SK-N-SH (cell line): ENCODE measurements at regions not wholly inside any gene's neighbourhood (a gene's known extent, or its start where the extent isn't known, plus 50 kb on each side); places are given as distances from the start of the nearest gene placed in this dataset.
"Not testable (repeated sequence)": the region's sequence is repeated elsewhere in the genome, so short reads cannot be mapped to it uniquely, and the experiment has no call there.

ENCODE experiments used
- CTCF ChIP-seq: fragments of 200-600 bp; sonication (generic); IDR thresholded peaks from 2 replicates; pipeline ENCODE4 v1.6.1; 2017; ENCODE audit warnings: antibody characterized with exemption, mild to moderate bottlenecking, moderate library complexity
- EP300 ChIP-seq, 2 experiments: IDR thresholded peaks; 2 replicates each; pipeline versions ENCODE4 v1.4.0 to v1.6.1; 2012; ENCODE audit warnings: borderline replicate concordance in 1 of 2, low read depth in 1 of 2, low read length in 1 of 2
- MXI1 ChIP-seq: IDR thresholded peaks from 2 replicates; pipeline ENCODE4 v1.6.1; 2012; ENCODE audit warnings: mild to moderate bottlenecking, low read depth, low read length, improper control_type of control experiment
- NFIC ChIP-seq: IDR thresholded peaks from 2 replicates; pipeline ENCODE4 v1.4.0; 2012; ENCODE audit warnings: borderline replicate concordance
- POLR2AphosphoS5 ChIP-seq: IDR thresholded peaks from 2 replicates; pipeline ENCODE4 v1.6.1; 2012; ENCODE audit warnings: low read depth, low read length
- RAD21 ChIP-seq: IDR thresholded peaks from 2 replicates; pipeline ENCODE4 v1.6.1; 2012; ENCODE audit warnings: mild to moderate bottlenecking, low read length
- RCOR1 ChIP-seq: fragments of 150-350 bp; IDR thresholded peaks from 2 replicates; pipeline ENCODE4 v1.6.1; 2017; ENCODE audit warnings: antibody characterized with exemption, low read length
- REST ChIP-seq: IDR thresholded peaks from 2 replicates; pipeline ENCODE4 v1.6.1; 2012; ENCODE audit warnings: mild to moderate bottlenecking, low read depth, low read length, moderate library complexity
- TAF1 ChIP-seq: IDR thresholded peaks from 2 replicates; pipeline ENCODE4 v1.6.1; 2012; ENCODE audit warnings: low read depth, mild to moderate bottlenecking, low read length, moderate library complexity, borderline replicate concordance
- USF2 ChIP-seq: fragments of 150-350 bp; IDR thresholded peaks from 2 replicates; pipeline ENCODE4 v1.6.1; 2017; ENCODE audit warnings: antibody characterized with exemption, low read length, low read depth, borderline replicate concordance
- YY1 ChIP-seq: IDR thresholded peaks from 2 replicates; pipeline ENCODE4 v1.4.0; 2012; ENCODE audit warnings: low read depth, mild to moderate bottlenecking

- TF ChIP-seq POLR2AphosphoS5; RAD21; NFIC; CTCF; YY1; EP300 (IDR thresholded peaks at IDR 0.05; ENCODE audit: borderline replicate concordance in 1 of 2, low read depth in 1 of 2, low read length in 1 of 2); REST; USF2; TAF1; RCOR1; MXI1: not testable (repeated sequence)
Observed at GRCh38 chr7:73148570-73148969, 62.7 kb upstream of the SPDYE9 start.
